Adrenal gland (tissue), 9 donors: ENCODE measurements at regions not wholly inside any gene's neighbourhood (a gene's known extent, or its start where the extent isn't known, plus 50 kb on each side); places are given as distances from the start of the nearest gene placed in this dataset.

ENCODE experiments used
- DNase-seq, 7 donors: peaks; one replicate each; pipeline ENCODE4 v3.0.0-alpha.2; 2019 to 2020
- H3K27ac ChIP-seq, 5 donors: fragments of 200-600 bp; sonication (generic) in 4 of 5; 1 replicate in 3 of 5; 2 replicates in 2 of 5; pipeline versions ENCODE4 v1.5.1 to v1.8.0; 2016 to 2020; ENCODE audit warnings: mild to moderate bottlenecking in 1 of 5
- H3K27me3 ChIP-seq: fragments of 200-600 bp; 2 replicates; pipeline ENCODE4 v1.8.0; 2021
- H3K36me3 ChIP-seq, 2 donors: fragments of 200-600 bp; replicated peaks in 1 of 2; 1 replicate in 1 of 2; 2 replicates in 1 of 2; pipeline versions ENCODE4 v1.5.1 to v1.8.0; 2018 to 2022
- H3K4me1 ChIP-seq, 2 donors: fragments of 200-600 bp; replicated peaks in 1 of 2; 1 replicate in 1 of 2; 2 replicates in 1 of 2; pipeline versions ENCODE4 v1.5.1 to v1.8.0; 2018 to 2021
- H3K4me3 ChIP-seq, 4 donors: fragments of 200-600 bp; sonication (generic) in 3 of 4; one replicate each; pipeline ENCODE4 v1.5.1; 2016 to 2018
- H3K9me3 ChIP-seq, 3 donors: fragments of 200-600 bp; sonication (generic) in 1 of 3; replicated peaks in 1 of 3; 1 replicate in 2 of 3; 2 replicates in 1 of 3; pipeline versions ENCODE4 v1.5.1 to v1.8.0; 2016 to 2021
- POLR2A ChIP-seq, 2 donors: fragments of 450-650 bp; IDR thresholded peaks; one replicate each; pipeline ENCODE4 v1.6.1; 2017; ENCODE audit warnings: antibody characterized with exemption in 2 of 2, mild to moderate bottlenecking in 2 of 2, moderate library complexity in 1 of 2
- WGBS, 4 donors: extraction: QIAGEN DNeasy Blood & Tissue Kit in 2 of 4; methylation state at CpG; one replicate each; pipeline versions ENCODE4 v1.1.5 to v1.1.7; 2013 to 2017; 5-methylcytosine and 5-hydroxymethylcytosine counted together
- intact Hi-C, 2 donors: fragments of 100-400 bp; cut with DNase I; formaldehyde crosslinking; loops; one replicate each; pipeline versions ENCODE4 v1.14.1 to v1.15.0; 2022 to 2023
- TF ChIP-seq, protein P1 (sequence below), 6 experiments: fragments of 450-650 bp in 4 of 6; fragments of 200-600 bp in 2 of 6; sonication (generic) in 1 of 6; IDR thresholded peaks; 1 replicate in 5 of 6; 2 replicates in 1 of 6; pipeline versions ENCODE4 v1.5.1 to v1.8.0; 2016 to 2021; ENCODE audit warnings: antibody characterized with exemption in 6 of 6, mild to moderate bottlenecking in 2 of 6, moderate library complexity in 1 of 6
- donor health status: healthy with polysubstance abuse.
- donor health status: Bipolar disorder and iron deficiency.
- donor health status: DM: yes; HTN: yes; CAD: no.
- donor health status: DM: no; HTN: no; CAD: no.
- donor health status: DM: no; HTN: no; CAD: no.

DNA sequence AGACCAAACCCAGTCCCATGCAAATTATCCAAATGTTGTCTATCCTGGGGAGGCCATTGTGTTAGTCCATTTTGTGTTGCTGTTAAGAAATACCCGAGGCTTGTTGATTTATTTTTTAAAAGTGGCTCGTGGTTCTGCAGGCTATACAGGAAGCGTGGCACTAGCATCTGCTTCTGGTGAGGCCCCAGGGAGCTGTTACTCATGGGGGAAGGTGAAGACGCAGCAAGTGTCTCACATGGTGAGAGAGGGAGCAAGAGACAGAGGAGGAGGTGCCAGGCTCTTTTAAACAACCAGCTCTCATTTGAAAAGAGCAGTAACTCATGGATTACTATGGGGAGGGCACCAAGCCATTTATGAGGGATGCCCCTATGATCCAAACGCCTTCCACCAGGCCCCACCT is 80.3 kb upstream of the ARL4C start:
- TF ChIP-seq, protein P1, sequence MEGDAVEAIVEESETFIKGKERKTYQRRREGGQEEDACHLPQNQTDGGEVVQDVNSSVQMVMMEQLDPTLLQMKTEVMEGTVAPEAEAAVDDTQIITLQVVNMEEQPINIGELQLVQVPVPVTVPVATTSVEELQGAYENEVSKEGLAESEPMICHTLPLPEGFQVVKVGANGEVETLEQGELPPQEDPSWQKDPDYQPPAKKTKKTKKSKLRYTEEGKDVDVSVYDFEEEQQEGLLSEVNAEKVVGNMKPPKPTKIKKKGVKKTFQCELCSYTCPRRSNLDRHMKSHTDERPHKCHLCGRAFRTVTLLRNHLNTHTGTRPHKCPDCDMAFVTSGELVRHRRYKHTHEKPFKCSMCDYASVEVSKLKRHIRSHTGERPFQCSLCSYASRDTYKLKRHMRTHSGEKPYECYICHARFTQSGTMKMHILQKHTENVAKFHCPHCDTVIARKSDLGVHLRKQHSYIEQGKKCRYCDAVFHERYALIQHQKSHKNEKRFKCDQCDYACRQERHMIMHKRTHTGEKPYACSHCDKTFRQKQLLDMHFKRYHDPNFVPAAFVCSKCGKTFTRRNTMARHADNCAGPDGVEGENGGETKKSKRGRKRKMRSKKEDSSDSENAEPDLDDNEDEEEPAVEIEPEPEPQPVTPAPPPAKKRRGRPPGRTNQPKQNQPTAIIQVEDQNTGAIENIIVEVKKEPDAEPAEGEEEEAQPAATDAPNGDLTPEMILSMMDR (IDR thresholded peaks at IDR 0.05): no peak
- TF ChIP-seq POLR2A (IDR thresholded peaks at IDR 0.05): no peak
- 48 to 79% (median 63%) methylated on average over 5 of the region's 5 CpGs for WGBS, 4 donors

DNA sequence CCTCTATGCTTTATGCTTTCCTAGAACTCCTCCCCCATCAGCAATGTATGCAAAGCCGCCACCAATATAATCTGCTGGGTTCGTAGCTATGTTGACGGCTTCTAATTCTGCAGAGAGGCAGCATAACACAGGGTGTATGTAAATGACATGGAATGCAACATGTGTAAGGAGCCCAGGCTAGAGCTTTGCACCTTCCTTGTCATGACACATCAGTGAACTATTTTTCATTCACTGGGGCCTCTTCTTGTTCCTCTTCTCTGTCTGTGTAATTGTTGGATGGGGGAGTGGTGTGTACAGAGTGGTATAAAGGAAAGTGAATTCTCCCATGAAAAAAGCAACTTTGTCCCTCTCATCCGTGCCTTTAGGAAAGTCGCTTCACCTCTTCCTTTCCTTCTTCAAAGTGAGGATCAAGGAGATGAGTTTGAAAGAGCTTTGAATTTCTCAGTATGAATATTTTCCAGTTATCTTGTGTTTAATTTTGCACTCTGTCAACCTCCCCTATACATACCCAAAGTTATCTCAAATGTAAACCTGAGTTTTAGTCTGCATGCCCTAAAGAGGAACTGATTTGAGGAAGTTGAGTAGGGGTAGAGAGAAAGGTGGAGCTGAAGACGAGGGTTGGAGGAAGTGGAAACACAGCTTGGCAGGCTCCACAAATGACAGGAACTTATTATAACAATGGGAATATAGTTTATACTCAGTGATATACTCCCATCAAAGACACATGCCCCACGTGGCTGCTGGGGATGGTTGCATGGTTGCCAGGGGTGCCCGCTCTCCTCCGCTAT is 74.9 kb upstream of the ARL4C start:
- intact Hi-C loops: loop anchor here in 1 of 2 donors (10.0 kb wide), 1 partner anchor 363 kb away; no protein-coding TSS in a partner anchor
- no peaks in the 10 kb centered on the region for H3K36me3 ChIP-seq
- no peaks in the 10 kb centered on the region for H3K4me1 ChIP-seq
- H3K27me3 ChIP-seq: no peaks in the 10 kb centered on the region
- H3K4me3 ChIP-seq: no peak overlapping the region
- no peak overlapping the region for H3K27ac ChIP-seq
- WGBS, 4 donors: 78 to 85% (median 81%) methylated on average over 7 to 9 of the region's 9 CpGs
- TF ChIP-seq POLR2A (IDR thresholded peaks at IDR 0.05): no peak
- TF ChIP-seq, protein P1 (IDR thresholded peaks at IDR 0.05): no peak
- H3K9me3 ChIP-seq: no peaks in the 10 kb centered on the region
- DNase-seq: no peak

More for the DNA sequence above, 80.3 kb upstream of the ARL4C start:
- H3K9me3 ChIP-seq: no peaks in the 10 kb centered on the region
- H3K27ac ChIP-seq: no peak overlapping the region
- no peaks in the 10 kb centered on the region for H3K36me3 ChIP-seq
- H3K27me3 ChIP-seq: no peaks in the 10 kb centered on the region
- H3K4me3 ChIP-seq: no peak overlapping the region
- DNase-seq: no peak
- no peaks in the 10 kb centered on the region for H3K4me1 ChIP-seq
- intact Hi-C loops: loop anchor here in 1 of 2 donors (10.0 kb wide), 1 partner anchor 358 kb away; no protein-coding TSS in a partner anchor

DNA sequence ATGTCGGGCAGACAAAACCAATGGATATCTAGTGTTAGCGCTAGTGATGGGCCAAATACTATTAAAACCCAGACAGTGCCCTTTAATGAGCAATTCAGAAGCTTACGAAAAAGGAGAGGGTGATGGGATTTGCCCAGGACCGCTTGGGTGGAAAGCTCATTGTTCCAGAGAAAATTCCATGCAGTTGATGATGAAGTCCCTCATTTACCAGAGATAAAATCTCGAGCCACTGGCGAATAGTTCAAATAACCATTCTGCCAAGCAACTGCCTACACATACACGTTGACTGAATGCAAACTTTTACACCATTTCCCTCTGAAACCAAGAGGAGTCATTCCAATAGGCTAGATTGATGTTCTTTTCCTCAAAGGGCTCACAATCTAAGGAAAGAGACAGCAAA is 73.6 kb upstream of the ARL4C start:
- Histone ChIP-seq H3K9me3 (no peaks in the 10 kb centered on the region), H3K4me3 (no peak overlapping the region), H3K27ac (no peak overlapping the region), H3K36me3 (no peaks in the 10 kb centered on the region), H3K27me3 (no peaks in the 10 kb centered on the region), H3K4me1 (no peaks in the 10 kb centered on the region)
- WGBS, 4 donors: 72 to 81% (median 77%) methylated on average over 7 of the region's 7 CpGs
- intact Hi-C loops: loop anchor here in 1 of 2 donors (10.0 kb wide), 1 partner anchor 364 kb away; no protein-coding TSS in a partner anchor
- TF ChIP-seq POLR2A (IDR thresholded peaks at IDR 0.05): no peak
- TF ChIP-seq, protein P1 (IDR thresholded peaks at IDR 0.05): no peak
- DNase-seq: no peak

DNA sequence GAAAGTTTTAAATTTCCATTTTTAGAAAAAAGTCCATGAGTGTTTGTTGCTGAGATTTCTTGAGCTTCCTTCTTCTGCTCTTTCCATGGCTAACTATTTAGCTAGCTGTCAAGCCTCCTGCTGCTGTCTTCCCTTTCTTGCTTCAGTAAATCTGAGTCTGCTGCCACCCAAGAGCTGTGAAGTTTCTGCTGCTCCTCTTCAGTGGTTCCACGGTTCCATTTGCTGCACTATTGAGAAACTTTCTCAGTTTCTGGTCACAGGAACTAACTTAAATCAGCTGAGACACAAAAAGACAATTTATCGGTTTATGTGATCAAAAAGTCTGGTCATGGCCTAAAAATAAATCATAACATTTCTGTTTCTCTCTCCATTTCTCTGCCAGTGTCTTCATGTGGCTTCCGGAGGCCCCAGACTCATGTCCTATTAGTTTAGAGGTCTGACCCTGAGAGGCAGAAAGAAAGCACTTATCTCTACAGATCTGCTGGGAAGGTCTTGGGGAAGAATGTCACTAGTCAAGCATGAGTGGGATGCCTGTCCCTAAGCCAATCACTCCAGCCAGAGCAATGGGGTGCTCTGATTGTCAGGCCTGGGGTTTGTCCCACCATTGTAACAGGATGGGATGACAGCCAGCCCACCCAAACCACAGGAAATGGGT is 73.0 kb upstream of the ARL4C start:
- H3K27me3 ChIP-seq: no peaks in the 10 kb centered on the region
- TF ChIP-seq, protein P1 (IDR thresholded peaks at IDR 0.05): no peak
- TF ChIP-seq POLR2A (IDR thresholded peaks at IDR 0.05): no peak
- H3K36me3 ChIP-seq: no peaks in the 10 kb centered on the region
- no peak for DNase-seq
- peaks cover 0 to 5% of the 10 kb centered on the region in 2 donors for H3K4me1 ChIP-seq
- no peak overlapping the region for H3K27ac ChIP-seq
- WGBS, 4 donors: 61 to 74% (median 68%) methylated on average over 3 of the region's 3 CpGs
- intact Hi-C loops: loop anchor here in 1 of 2 donors (10.0 kb wide), 1 partner anchor 365 kb away; no protein-coding TSS in a partner anchor
- H3K4me3 ChIP-seq: no peak overlapping the region
- H3K9me3 ChIP-seq: no peaks in the 10 kb centered on the region
